ENCODE measurements at regions not wholly inside any gene's neighbourhood (a gene's known extent, or its start where the extent isn't known, plus 50 kb on each side); places are given as distances from the start of the nearest gene placed in this dataset.

DNA sequence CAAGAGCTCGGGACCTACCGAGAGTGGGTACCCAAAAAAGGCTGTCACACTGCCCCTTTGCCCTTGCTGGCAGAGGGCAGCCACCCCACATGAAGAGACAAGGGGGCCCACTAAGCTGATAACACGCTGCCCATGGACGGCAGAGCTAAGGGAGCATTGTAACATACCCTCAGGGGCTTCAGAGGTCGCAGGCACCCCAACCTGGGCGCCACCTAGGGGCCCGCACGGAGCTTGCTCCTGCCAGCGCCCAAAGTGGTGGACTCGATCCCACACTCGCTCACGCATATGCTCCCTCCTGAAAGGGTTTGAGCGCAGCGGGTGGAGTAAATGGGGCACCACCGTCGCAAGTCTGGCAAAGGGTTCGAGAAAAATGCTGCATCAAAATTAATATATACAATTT is 975.4 kb downstream of the ZPLD1 start:
- no peaks in the 10 kb centered on the region for H3K4me1 ChIP-seq
- TF ChIP-seq EP300 (IDR thresholded peaks at IDR 0.05) (no peak), POLR2AphosphoS5 (IDR thresholded peaks at IDR 0.05) (no peak), POLR2A (IDR thresholded peaks at IDR 0.05) (no peak)
- H3K36me3 ChIP-seq: no peaks in the 10 kb centered on the region
- no peak for DNase-seq
- no peaks in the 10 kb centered on the region for H3K27me3 ChIP-seq
- H3K4me3 ChIP-seq: no peak overlapping the region
- no peak overlapping the region for H3K27ac ChIP-seq
- 65 to 75% methylated on average over 17 of the region's 17 CpGs for WGBS, 2 donors
- H3K9me3 ChIP-seq: no peaks in the 10 kb centered on the region
- intact Hi-C loops (cut with DNase I): no loop called here

- Histone ChIP-seq H3K27ac (no peak overlapping the region), H3K4me3 (no peak overlapping the region), H3K9me3 (no peaks in the 10 kb centered on the region), H3K27me3 (no peaks in the 10 kb centered on the region), H3K36me3 (no peaks in the 10 kb centered on the region), H3K4me1 (no peaks in the 10 kb centered on the region)
- intact Hi-C loops (cut with DNase I): no loop called here
- WGBS, 2 donors: 83 to 87% methylated on average over 3 of the region's 3 CpGs
- no peak for DNase-seq
- no peak for TF ChIP-seq EP300 (IDR thresholded peaks at IDR 0.05)
- no peak for TF ChIP-seq POLR2AphosphoS5 (IDR thresholded peaks at IDR 0.05)
- TF ChIP-seq, protein P1, sequence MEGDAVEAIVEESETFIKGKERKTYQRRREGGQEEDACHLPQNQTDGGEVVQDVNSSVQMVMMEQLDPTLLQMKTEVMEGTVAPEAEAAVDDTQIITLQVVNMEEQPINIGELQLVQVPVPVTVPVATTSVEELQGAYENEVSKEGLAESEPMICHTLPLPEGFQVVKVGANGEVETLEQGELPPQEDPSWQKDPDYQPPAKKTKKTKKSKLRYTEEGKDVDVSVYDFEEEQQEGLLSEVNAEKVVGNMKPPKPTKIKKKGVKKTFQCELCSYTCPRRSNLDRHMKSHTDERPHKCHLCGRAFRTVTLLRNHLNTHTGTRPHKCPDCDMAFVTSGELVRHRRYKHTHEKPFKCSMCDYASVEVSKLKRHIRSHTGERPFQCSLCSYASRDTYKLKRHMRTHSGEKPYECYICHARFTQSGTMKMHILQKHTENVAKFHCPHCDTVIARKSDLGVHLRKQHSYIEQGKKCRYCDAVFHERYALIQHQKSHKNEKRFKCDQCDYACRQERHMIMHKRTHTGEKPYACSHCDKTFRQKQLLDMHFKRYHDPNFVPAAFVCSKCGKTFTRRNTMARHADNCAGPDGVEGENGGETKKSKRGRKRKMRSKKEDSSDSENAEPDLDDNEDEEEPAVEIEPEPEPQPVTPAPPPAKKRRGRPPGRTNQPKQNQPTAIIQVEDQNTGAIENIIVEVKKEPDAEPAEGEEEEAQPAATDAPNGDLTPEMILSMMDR (IDR thresholded peaks at IDR 0.05): no peak
- TF ChIP-seq POLR2A (IDR thresholded peaks at IDR 0.05): no peak
Observed at GRCh38 chr3:103421460-103421859, 986.6 kb downstream of the ZPLD1 start.

- Histone ChIP-seq H3K4me3 (no peak overlapping the region), H3K27me3 (no peaks in the 10 kb centered on the region), H3K9me3 (no peaks in the 10 kb centered on the region), H3K4me1 (no peaks in the 10 kb centered on the region), H3K36me3 (no peaks in the 10 kb centered on the region), H3K27ac (no peak overlapping the region)
- TF ChIP-seq POLR2AphosphoS5 (IDR thresholded peaks at IDR 0.05): no peak
- no peak for TF ChIP-seq EP300 (IDR thresholded peaks at IDR 0.05)
- TF ChIP-seq, protein P1 (IDR thresholded peaks at IDR 0.05): no peak
- TF ChIP-seq POLR2A (IDR thresholded peaks at IDR 0.05): no peak
- 32 to 61% methylated on average over 4 of the region's 4 CpGs for WGBS, 2 donors
- intact Hi-C loops (cut with DNase I): no loop called here
- DNase-seq: no peak
Observed at GRCh38 chr3:103437883-103438282, 1003.1 kb downstream of the ZPLD1 start.

- Histone ChIP-seq H3K27me3 (no peaks in the 10 kb centered on the region), H3K4me3 (no peak overlapping the region), H3K9me3 (no peaks in the 10 kb centered on the region), H3K4me1 (no peaks in the 10 kb centered on the region), H3K27ac (no peak overlapping the region), H3K36me3 (no peaks in the 10 kb centered on the region)
- TF ChIP-seq POLR2A (IDR thresholded peaks at IDR 0.05) (no peak), EP300 (IDR thresholded peaks at IDR 0.05) (no peak), POLR2AphosphoS5 (IDR thresholded peaks at IDR 0.05) (no peak)
- TF ChIP-seq, protein P1 (IDR thresholded peaks at IDR 0.05): no peak
- WGBS, 2 donors: 54 to 68% methylated on average over 1 of the region's 1 CpG
- DNase-seq: no peak
- intact Hi-C loops (cut with DNase I): no loop called here
Observed at GRCh38 chr3:103440539-103441203, 1005.9 kb downstream of the ZPLD1 start.

DNA sequence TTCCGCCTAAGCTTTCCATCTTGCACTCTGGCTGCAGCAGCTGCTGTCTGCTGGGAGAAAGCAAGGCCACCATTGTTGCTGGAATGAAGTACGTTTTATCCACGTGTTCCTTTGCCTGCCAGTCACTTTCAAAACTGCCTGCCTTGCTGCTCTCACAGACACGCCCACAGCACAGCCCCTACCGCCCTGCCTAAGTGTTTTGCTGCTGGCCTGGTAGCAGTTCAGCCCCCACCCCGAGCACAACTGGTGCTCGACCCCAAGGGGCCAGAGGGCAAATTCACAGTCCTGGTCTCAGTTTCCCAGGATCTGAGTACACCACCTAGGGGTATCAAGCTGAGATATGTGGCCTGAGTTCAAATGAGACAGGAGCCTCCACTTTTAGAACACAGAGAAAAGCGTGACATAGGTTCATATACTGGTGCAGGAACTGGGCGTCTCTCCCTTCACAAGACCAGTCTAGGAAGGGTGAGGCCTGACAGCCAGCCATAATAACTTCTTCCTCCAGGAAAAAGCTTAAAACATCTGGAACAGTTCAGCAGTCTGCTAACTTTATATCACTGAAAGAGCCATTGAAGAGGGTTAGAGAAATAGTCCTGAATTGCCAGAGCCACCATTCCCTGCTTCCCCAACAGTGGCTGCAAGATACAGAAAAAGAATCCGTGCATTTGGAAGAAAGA is 1012.3 kb downstream of the ZPLD1 start:
- no peak overlapping the region for H3K27ac ChIP-seq
- H3K27me3 ChIP-seq: no peaks in the 10 kb centered on the region
- intact Hi-C loops (cut with DNase I): no loop called here
- H3K4me1 ChIP-seq: no peaks in the 10 kb centered on the region
- peaks cover 0 to 3% (median 0%) of the 10 kb centered on the region in 4 donors for H3K9me3 ChIP-seq
- no peak for DNase-seq
- 65 to 78% methylated on average over 10 of the region's 10 CpGs for WGBS, 2 donors
- H3K36me3 ChIP-seq: no peaks in the 10 kb centered on the region
- no peak overlapping the region for H3K4me3 ChIP-seq
- no peak for TF ChIP-seq POLR2AphosphoS5 (IDR thresholded peaks at IDR 0.05)

Measured in sigmoid colon (tissue), 6 donors.